Calu3 (cell line): ENCODE measurements at regions not wholly inside any gene's neighbourhood (a gene's known extent, or its start where the extent isn't known, plus 50 kb on each side); places are given as distances from the start of the nearest gene placed in this dataset.

ENCODE experiments used
- BruUV-seq: library from RNA; stranded (reverse); fragments of 400-500 nt; replicated peaks from 2 replicates; lab custom pipeline; 2021; lab: Mats Ljungman, UMichigan
- CTCF ChIA-PET: fragments of 300-600 bp; sonication (Branson Sonifier 250); formaldehyde crosslinking; loops from one replicate; lab custom pipeline; 2022; ENCODE audit warnings: antibody characterized with exemption; lab: Charles Lee
- DNase-seq: peaks from one replicate; pipeline ENCODE4 v3.0.0; 2022
- H3K27ac Mint-ChIP-seq: one replicate; pipeline ENCODE4 v1.8.0; 2022; ENCODE audit warnings: mixed read lengths; ENCODE audit not compliant: unreplicated experiment
- H3K27me3 Mint-ChIP-seq: one replicate; pipeline ENCODE4 v1.8.0; 2022; ENCODE audit warnings: mixed read lengths; ENCODE audit not compliant: unreplicated experiment
- H3K36me3 Mint-ChIP-seq: one replicate; pipeline ENCODE4 v1.8.0; 2022; ENCODE audit warnings: mild to moderate bottlenecking, moderate library complexity, mixed read lengths; ENCODE audit not compliant: insufficient read depth, unreplicated experiment
- H3K4me1 Mint-ChIP-seq: one replicate; pipeline ENCODE4 v1.8.0; 2022; ENCODE audit warnings: mild to moderate bottlenecking, low read depth, mixed read lengths; ENCODE audit not compliant: unreplicated experiment
- H3K4me3 Mint-ChIP-seq: one replicate; pipeline ENCODE4 v1.8.0; 2022; ENCODE audit warnings: mild to moderate bottlenecking, low read depth, moderate library complexity, mixed read lengths; ENCODE audit not compliant: unreplicated experiment
- H3K9me3 Mint-ChIP-seq: one replicate; pipeline ENCODE4 v1.8.0; 2022; ENCODE audit warnings: low read depth, mixed read lengths; ENCODE audit not compliant: unreplicated experiment
- CTCF ChIP-seq: fragments of 200-600 bp; IDR thresholded peaks from one replicate; pipeline ENCODE4 v1.8.0; 2022; ENCODE audit warnings: antibody characterized with exemption; ENCODE audit not compliant: unreplicated experiment
- intact Hi-C: fragments of 100-400 bp; cut with micrococcal nuclease; formaldehyde crosslinking; loops from one replicate; pipeline ENCODE4 v1.10.0; 2022; ENCODE audit not compliant: unreplicated experiment

GRCh38 chr6:105815661-105816555 is 270.2 kb upstream of the PRDM1 start:
- Mint-ChIP-seq H3K36me3 (no peaks in the 10 kb centered on the region), H3K4me1 (peaks cover under 1% of the 10 kb centered on the region), H3K27ac (no peak overlapping the region), H3K4me3 (no peak overlapping the region), H3K27me3 (no peaks in the 10 kb centered on the region), H3K9me3 (no peaks in the 10 kb centered on the region)
- DNase-seq: no peak
- no TSS peak for BruUV-seq
- no peak for TF ChIP-seq CTCF
- CTCF ChIA-PET: no interaction called here
- intact Hi-C loops: no loop called here

GRCh38 chr6:105814745-105815536 is 271.2 kb upstream of the PRDM1 start:
- no peak for DNase-seq
- Mint-ChIP-seq H3K4me3 (no peak overlapping the region), H3K27me3 (no peaks in the 10 kb centered on the region), H3K36me3 (no peaks in the 10 kb centered on the region), H3K4me1 (peaks cover 10% of the 10 kb centered on the region), H3K9me3 (no peaks in the 10 kb centered on the region), H3K27ac (no peak overlapping the region)
- TF ChIP-seq CTCF: no peak
- BruUV-seq: no TSS peak
- CTCF ChIA-PET: no interaction called here
- intact Hi-C loops: no loop called here

GRCh38 chr6:105810922-105811482 is 275.1 kb upstream of the PRDM1 start:
- H3K27ac Mint-ChIP-seq: peak overlapping the region; percentile 40
- H3K36me3 Mint-ChIP-seq: no peaks in the 10 kb centered on the region
- no peaks in the 10 kb centered on the region for H3K27me3 Mint-ChIP-seq
- H3K9me3 Mint-ChIP-seq: no peaks in the 10 kb centered on the region
- intact Hi-C loops: no loop called here
- DNase-seq: no peak
- CTCF ChIA-PET: no interaction called here
- peaks cover 12% of the 10 kb centered on the region for H3K4me1 Mint-ChIP-seq
- BruUV-seq: no TSS peak
- no peak for TF ChIP-seq CTCF
- no peak overlapping the region for H3K4me3 Mint-ChIP-seq

- no TSS peak for BruUV-seq
- Mint-ChIP-seq H3K27ac (peak overlapping the region; percentile 40), H3K9me3 (no peaks in the 10 kb centered on the region), H3K36me3 (no peaks in the 10 kb centered on the region), H3K4me3 (no peak overlapping the region), H3K4me1 (peaks cover 12% of the 10 kb centered on the region), H3K27me3 (no peaks in the 10 kb centered on the region)
- peak; percentile 23 for DNase-seq
- intact Hi-C loops: no loop called here
- no peak for TF ChIP-seq CTCF
- CTCF ChIA-PET: interaction anchor here (0.6 kb wide), 3 partner anchors 22 to 73 kb away, joined by 3 to 4 read pairs (median 3); no protein-coding TSS in a partner anchor
Observed at GRCh38 chr6:105810105-105810921, 275.8 kb upstream of the PRDM1 start.
